Liver (tissue), 7 donors: ENCODE measurements at regions not wholly inside any gene's neighbourhood (a gene's known extent, or its start where the extent isn't known, plus 50 kb on each side); places are given as distances from the start of the nearest gene placed in this dataset.

Source experiments
- DNase-seq: peaks from one replicate; pipeline ENCODE4 v3.0.0-alpha.2; 2017; ENCODE audit warnings: low spot score
- H3K27ac ChIP-seq, 2 donors: one replicate each; pipeline ENCODE4 v1.7.0; 2013; ENCODE audit warnings: inconsistent platforms in 2 of 2, low read length in 2 of 2, control low read depth in 1 of 2, low read depth in 1 of 2, mild to moderate bottlenecking in 1 of 2
- H3K27me3 ChIP-seq, 4 donors: one replicate each; pipeline versions ENCODE4 v1.6.1 to v1.7.0; 2013; ENCODE audit warnings: low read length in 3 of 4, inconsistent platforms in 1 of 4, mild to moderate bottlenecking in 1 of 4, moderate library complexity in 1 of 4; ENCODE audit not compliant: control insufficient read depth in 4 of 4, insufficient read depth in 4 of 4
- H3K36me3 ChIP-seq, 4 donors: one replicate each; pipeline versions ENCODE4 v1.6.1 to v1.7.0; 2013; ENCODE audit warnings: low read length in 3 of 4, mild to moderate bottlenecking in 3 of 4, low read depth in 1 of 4, moderate library complexity in 1 of 4; ENCODE audit not compliant: control insufficient read depth in 4 of 4, insufficient read depth in 3 of 4
- H3K4me1 ChIP-seq, 4 donors: one replicate each; pipeline versions ENCODE4 v1.6.1 to v1.7.0; 2013; ENCODE audit warnings: low read length in 3 of 4, mild to moderate bottlenecking in 3 of 4, moderate library complexity in 1 of 4; ENCODE audit not compliant: control insufficient read depth in 4 of 4, insufficient read depth in 4 of 4
- H3K4me3 ChIP-seq, 3 donors: one replicate each; pipeline versions ENCODE4 v1.6.1 to v1.7.0; 2013; ENCODE audit warnings: low read length in 3 of 3, control low read depth in 1 of 3, low read depth in 1 of 3, mild to moderate bottlenecking in 1 of 3
- H3K9ac ChIP-seq, 2 donors: one replicate each; pipeline ENCODE4 v1.7.0; 2013; ENCODE audit warnings: low read length in 2 of 2, mild to moderate bottlenecking in 2 of 2, moderate library complexity in 2 of 2, control low read depth in 1 of 2, low read depth in 1 of 2
- H3K9me3 ChIP-seq, 4 donors: one replicate each; pipeline versions ENCODE4 v1.6.1 to v1.7.0; 2013; ENCODE audit warnings: low read length in 3 of 4; ENCODE audit not compliant: control insufficient read depth in 4 of 4
- ATF3 ChIP-seq: IDR thresholded peaks from 2 replicates; pipeline ENCODE4 v1.6.1; 2016; ENCODE audit warnings: antibody characterized with exemption
- EGR1 ChIP-seq, 2 donors: IDR thresholded peaks; 2 replicates each; pipeline ENCODE4 v1.6.1; 2016 to 2018; ENCODE audit warnings: antibody characterized with exemption in 2 of 2, low read depth in 2 of 2
- FOXA1 ChIP-seq: IDR thresholded peaks from 2 replicates; pipeline ENCODE4 v1.6.1; 2016; ENCODE audit warnings: antibody characterized with exemption
- GABPA ChIP-seq, 2 donors: IDR thresholded peaks in 1 of 2; conservative IDR thresholded peaks in 1 of 2; 2 replicates each; pipeline ENCODE4 v1.6.1; 2016; ENCODE audit warnings: antibody characterized with exemption in 2 of 2, mild to moderate bottlenecking in 1 of 2, moderate library complexity in 1 of 2
- HNF4A ChIP-seq, 2 donors: conservative IDR thresholded peaks; 2 replicates each; pipeline ENCODE4 v1.6.1; 2016; ENCODE audit warnings: antibody characterized with exemption in 2 of 2, mild to moderate bottlenecking in 2 of 2
- HNF4G ChIP-seq: IDR thresholded peaks from 2 replicates; pipeline ENCODE4 v1.6.1; 2016; ENCODE audit warnings: antibody characterized with exemption
- MAX ChIP-seq: IDR thresholded peaks from 2 replicates; pipeline ENCODE4 v1.6.1; 2016; ENCODE audit warnings: antibody characterized with exemption
- NR2F2 ChIP-seq: IDR thresholded peaks from 2 replicates; pipeline ENCODE4 v1.6.1; 2016; ENCODE audit warnings: antibody characterized with exemption
- RAD21 ChIP-seq, 2 donors: IDR thresholded peaks; 2 replicates each; pipeline ENCODE4 v1.6.1; 2016; ENCODE audit warnings: antibody characterized with exemption in 2 of 2, mild to moderate bottlenecking in 2 of 2
- REST ChIP-seq: IDR thresholded peaks from 2 replicates; pipeline ENCODE4 v1.6.1; 2016; ENCODE audit warnings: antibody characterized with exemption, mild to moderate bottlenecking
- TAF1 ChIP-seq: conservative IDR thresholded peaks from 2 replicates; pipeline ENCODE4 v1.6.1; 2016; ENCODE audit warnings: antibody characterized with exemption, mild to moderate bottlenecking
- YY1 ChIP-seq: IDR thresholded peaks from 2 replicates; pipeline ENCODE4 v1.6.1; 2016; ENCODE audit warnings: antibody characterized with exemption, mild to moderate bottlenecking
- ZBTB33 ChIP-seq: IDR thresholded peaks from 2 replicates; pipeline ENCODE4 v1.6.1; 2016; ENCODE audit warnings: antibody characterized with exemption
- WGBS: extraction: QIAGEN DNeasy Blood & Tissue Kit; methylation state at CpG from one replicate; pipeline ENCODE4 v1.1.7; 2013; 5-methylcytosine and 5-hydroxymethylcytosine counted together
- donor health status: healthy.
- donor health status: healthy.
- donor health status: healthy.
- donor health status: healthy.

- H3K27me3 ChIP-seq: no peaks in the 10 kb centered on the region
- WGBS: 49% methylated on average over 6 of the region's 6 CpGs
- no peak overlapping the region for H3K4me3 ChIP-seq
- H3K9me3 ChIP-seq: no peaks in the 10 kb centered on the region
- no peaks in the 10 kb centered on the region for H3K36me3 ChIP-seq
- H3K4me1 ChIP-seq: no peaks in the 10 kb centered on the region
- no peak for TF ChIP-seq NR2F2
- no peak for TF ChIP-seq HNF4A (conservative IDR thresholded peaks at IDR 0.05)
- TF ChIP-seq FOXA1: no peak
- TF ChIP-seq ZBTB33: no peak
- TF ChIP-seq TAF1: no peak
- TF ChIP-seq REST: no peak
- no peak for TF ChIP-seq MAX
- no peak overlapping the region for H3K27ac ChIP-seq
- no peak overlapping the region for H3K9ac ChIP-seq
- peak; percentile 59 for DNase-seq
These were observed 89.3 kb upstream of the EDEM3 start for GRCh38 chr1:184843732-184844495.

GRCh38 chr1:184840596-184840995, 85.9 kb upstream of the EDEM3 start:
- 85% methylated on average over 2 of the region's 2 CpGs for WGBS
- Histone ChIP-seq H3K4me3 (no peak overlapping the region), H3K27ac (no peak overlapping the region), H3K36me3 (no peaks in the 10 kb centered on the region), H3K27me3 (no peaks in the 10 kb centered on the region), H3K4me1 (no peaks in the 10 kb centered on the region), H3K9me3 (no peaks in the 10 kb centered on the region), H3K9ac (no peak overlapping the region)
- TF ChIP-seq GABPA (IDR thresholded peaks at IDR 0.05 in 1 of 2, conservative IDR thresholded peaks at IDR 0.05 in 1 of 2): no peak
- TF ChIP-seq YY1: no peak
- DNase-seq: no peak

GRCh38 chr1:184838504-184838951, 83.9 kb upstream of the EDEM3 start:
- no peak overlapping the region for H3K27ac ChIP-seq
- no peaks in the 10 kb centered on the region for H3K36me3 ChIP-seq
- H3K4me3 ChIP-seq: no peak overlapping the region
- no peak for DNase-seq
- 17% methylated on average over 2 of the region's 2 CpGs for WGBS
- no peak for TF ChIP-seq HNF4G
- TF ChIP-seq ATF3: no peak
- TF ChIP-seq RAD21 (IDR thresholded peaks at IDR 0.05): no peak
- TF ChIP-seq REST: no peak
- TF ChIP-seq ZBTB33: no peak
- TF ChIP-seq EGR1 (IDR thresholded peaks at IDR 0.05; ENCODE audit: low read depth in 2 of 2): no peak
- H3K9me3 ChIP-seq: no peaks in the 10 kb centered on the region
- no peaks in the 10 kb centered on the region for H3K27me3 ChIP-seq
- no peaks in the 10 kb centered on the region for H3K4me1 ChIP-seq
- no peak overlapping the region for H3K9ac ChIP-seq
